Mucosa of descending colon (tissue), 3 donors: ENCODE measurements at regions not wholly inside any gene's neighbourhood (a gene's known extent, or its start where the extent isn't known, plus 50 kb on each side); places are given as distances from the start of the nearest gene placed in this dataset.

ENCODE experiments used
- ATAC-seq: fragments of 200-7000 bp; cut with Tn5 transposase; one replicate; pipeline ENCODE4 v1.9.1; 2020; ENCODE audit warnings: mild to moderate bottlenecking, moderate library complexity
- DNase-seq, 3 donors: peaks; one replicate each; pipeline ENCODE4 v3.0.0-alpha.2; 2020
- H3K36me3 ChIP-seq: fragments of 200-600 bp; one replicate; pipeline ENCODE4 v1.8.0; 2021; ENCODE audit warnings: low read depth, mild to moderate bottlenecking
- H3K4me1 ChIP-seq: fragments of 200-600 bp; one replicate; pipeline ENCODE4 v1.8.0; 2021; ENCODE audit warnings: low read depth, mild to moderate bottlenecking
- H3K4me3 ChIP-seq: fragments of 200-600 bp; one replicate; pipeline ENCODE4 v1.8.0; 2021; ENCODE audit warnings: mild to moderate bottlenecking
- H3K9me3 ChIP-seq: fragments of 200-600 bp; one replicate; pipeline ENCODE4 v1.8.0; 2021; ENCODE audit warnings: mild to moderate bottlenecking
- CTCF ChIP-seq: fragments of 200-600 bp; IDR thresholded peaks from one replicate; pipeline ENCODE4 v1.8.0; 2022; ENCODE audit warnings: antibody characterized with exemption, mild to moderate bottlenecking
- intact Hi-C, 2 donors: fragments of 100-400 bp; cut with DNase I in 1 of 2; cut with micrococcal nuclease in 1 of 2; formaldehyde crosslinking; loops; one replicate each; pipeline versions ENCODE4 v1.11.0 to v1.11.1; 2022; cut with DNase I, micrococcal nuclease
- donor health status: DM: no; HTN: no; CAD: no; lungs with moderate emphysema.
- donor health status: DM: no; HTN: no; CAD: no.
- donor health status: DM: no; HTN: yes; CAD: no.

- H3K4me1 ChIP-seq, result no peaks in the 10 kb centered on the region
- no peaks in the 10 kb centered on the region for H3K36me3 ChIP-seq
- ATAC-seq (no peak), DNase-seq (no peak)
- H3K4me3 ChIP-seq, result no peak overlapping the region
- H3K9me3 ChIP-seq, result peaks cover 5% of the 10 kb centered on the region
- intact Hi-C loops, result no loop called here
- TF ChIP-seq CTCF, result no peak
These were observed 176.3 kb downstream of the ZMAT3 start for GRCh38 chr3:178895178-178895789.
